Right lobe of liver (tissue), 4 donors: ENCODE measurements at regions not wholly inside any gene's neighbourhood (a gene's known extent, or its start where the extent isn't known, plus 50 kb on each side); places are given as distances from the start of the nearest gene placed in this dataset.

Experiments used
- POLR2A ChIP-seq: fragments of 450-650 bp; IDR thresholded peaks from one replicate; pipeline ENCODE4 v1.6.1; 2017; ENCODE audit warnings: antibody characterized with exemption, mild to moderate bottlenecking
- TF ChIP-seq, protein P1 (sequence below), 4 donors: fragments of 200-600 bp in 3 of 4; fragments of 450-650 bp in 1 of 4; IDR thresholded peaks; one replicate each; pipeline versions ENCODE4 v1.5.1 to v1.8.0; 2016 to 2022; ENCODE audit warnings: antibody characterized with exemption in 4 of 4, mild to moderate bottlenecking in 2 of 4
- donor health status: DM: no; HTN: no; CAD: no.
- donor health status: DM: no; HTN: no; CAD: no.
- donor health status: DM: no; HTN: yes; CAD: no.

DNA sequence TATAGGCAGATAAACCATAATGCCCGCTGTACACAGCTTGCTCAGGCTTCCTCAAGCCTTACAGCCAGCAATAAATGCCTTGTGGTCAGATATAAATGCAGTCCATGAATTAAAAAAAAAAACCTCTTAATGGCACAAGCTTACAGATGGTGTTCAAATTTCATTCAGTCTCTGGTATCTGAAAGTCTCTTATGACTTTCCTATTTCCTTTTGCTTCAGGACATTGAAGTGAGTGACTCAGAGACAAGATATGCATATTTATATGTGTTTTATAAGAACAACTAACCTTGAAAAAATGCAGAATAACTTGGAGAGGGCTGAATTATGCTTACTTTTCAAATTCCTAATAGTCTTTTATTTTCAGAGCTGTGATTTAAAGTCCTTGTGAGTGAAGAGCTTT, 426.9 kb upstream of the MIS18BP1 start:
- TF ChIP-seq, protein P1, sequence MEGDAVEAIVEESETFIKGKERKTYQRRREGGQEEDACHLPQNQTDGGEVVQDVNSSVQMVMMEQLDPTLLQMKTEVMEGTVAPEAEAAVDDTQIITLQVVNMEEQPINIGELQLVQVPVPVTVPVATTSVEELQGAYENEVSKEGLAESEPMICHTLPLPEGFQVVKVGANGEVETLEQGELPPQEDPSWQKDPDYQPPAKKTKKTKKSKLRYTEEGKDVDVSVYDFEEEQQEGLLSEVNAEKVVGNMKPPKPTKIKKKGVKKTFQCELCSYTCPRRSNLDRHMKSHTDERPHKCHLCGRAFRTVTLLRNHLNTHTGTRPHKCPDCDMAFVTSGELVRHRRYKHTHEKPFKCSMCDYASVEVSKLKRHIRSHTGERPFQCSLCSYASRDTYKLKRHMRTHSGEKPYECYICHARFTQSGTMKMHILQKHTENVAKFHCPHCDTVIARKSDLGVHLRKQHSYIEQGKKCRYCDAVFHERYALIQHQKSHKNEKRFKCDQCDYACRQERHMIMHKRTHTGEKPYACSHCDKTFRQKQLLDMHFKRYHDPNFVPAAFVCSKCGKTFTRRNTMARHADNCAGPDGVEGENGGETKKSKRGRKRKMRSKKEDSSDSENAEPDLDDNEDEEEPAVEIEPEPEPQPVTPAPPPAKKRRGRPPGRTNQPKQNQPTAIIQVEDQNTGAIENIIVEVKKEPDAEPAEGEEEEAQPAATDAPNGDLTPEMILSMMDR (IDR thresholded peaks at IDR 0.05) = no peak
- TF ChIP-seq POLR2A = no peak
